AG09309 (cell line): ENCODE measurements at regions not wholly inside any gene's neighbourhood (a gene's known extent, or its start where the extent isn't known, plus 50 kb on each side); places are given as distances from the start of the nearest gene placed in this dataset.

ENCODE experiments used
- DNase-seq: peaks from one replicate; pipeline ENCODE4 v3.0.0-alpha.2; 2010; ENCODE audit warnings: low read depth
- H3K4me3 ChIP-seq: 2 replicates; pipeline ENCODE4 v1.5.1; 2011; ENCODE audit warnings: mild to moderate bottlenecking, low read depth, low read length, moderate library complexity; ENCODE audit not compliant: control insufficient read depth
- CTCF ChIP-seq: IDR thresholded peaks from 2 replicates; pipeline ENCODE4 v1.5.1; 2011; ENCODE audit warnings: mild to moderate bottlenecking, low read depth, low read length, inconsistent platforms; ENCODE audit not compliant: insufficient read depth, control insufficient read depth; ENCODE audit errors: missing control alignments

DNA sequence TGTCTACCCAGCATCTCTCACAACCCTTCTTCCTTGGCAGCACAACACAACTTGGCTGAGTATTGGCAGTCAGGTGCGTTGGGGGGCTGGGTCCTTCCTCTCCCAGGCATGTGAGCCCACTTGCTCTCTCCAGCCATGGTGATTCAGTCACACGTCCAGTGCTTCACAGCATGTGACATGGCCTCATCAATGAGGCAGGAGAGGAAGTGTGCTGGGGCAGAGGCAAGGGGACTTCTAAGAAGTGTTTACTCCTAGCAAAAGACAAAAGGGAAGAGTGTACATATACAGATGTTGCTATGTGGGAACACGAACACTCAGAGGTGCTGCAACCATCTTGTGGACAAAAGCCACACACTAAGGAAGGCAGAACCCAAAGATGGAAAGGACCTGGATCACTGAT, 380.8 kb downstream of the FBXW7 start:
- no peak for TF ChIP-seq CTCF
- no peak overlapping the region for H3K4me3 ChIP-seq
- DNase-seq, result no peak

DNA sequence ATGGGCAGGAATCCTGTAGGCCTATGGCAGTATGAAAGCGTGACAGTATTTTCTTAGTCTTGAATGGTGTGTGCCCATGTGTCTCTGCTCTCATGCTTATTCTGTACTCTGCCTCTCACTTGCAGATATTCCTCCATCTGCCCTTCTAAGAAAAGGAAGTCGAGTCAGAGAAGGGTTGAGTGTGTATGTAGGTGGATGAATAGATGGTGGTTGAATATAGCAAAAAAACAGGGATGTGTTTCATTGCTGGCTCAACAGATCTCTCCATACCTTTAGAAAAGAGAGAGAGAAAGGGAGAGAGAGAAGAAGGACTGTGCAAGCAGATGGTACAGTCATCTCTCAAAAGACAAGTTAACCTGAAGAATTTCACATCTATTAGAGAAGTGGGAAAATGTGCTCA, 381.5 kb downstream of the FBXW7 start:
- no peak overlapping the region for H3K4me3 ChIP-seq
- no peak for DNase-seq
- no peak for TF ChIP-seq CTCF

- no peak for DNase-seq
- no peak for TF ChIP-seq CTCF
- H3K4me3 ChIP-seq, result no peak overlapping the region
Measured at GRCh38 chr4:152153476-152154270, 382.2 kb downstream of the FBXW7 start.

DNA sequence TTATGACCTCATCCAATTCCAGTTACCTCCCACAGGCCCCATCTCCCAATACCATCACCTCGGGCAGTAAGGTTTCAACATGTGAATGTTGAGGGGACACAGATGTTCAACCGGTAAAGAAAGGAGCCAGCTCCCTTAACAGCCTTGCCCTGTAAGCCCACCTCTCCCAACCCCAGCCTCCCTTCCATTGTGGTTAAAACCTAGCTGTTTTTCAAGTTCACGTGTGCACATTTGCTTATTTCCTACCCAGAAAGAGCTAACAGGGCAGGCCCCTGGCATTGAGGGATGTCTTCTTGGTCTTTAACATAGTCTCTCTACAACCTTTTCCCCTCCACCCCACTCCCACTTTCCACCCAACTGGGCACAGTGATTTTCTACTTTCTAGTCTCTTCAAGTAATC, 385.7 kb downstream of the FBXW7 start:
- H3K4me3 ChIP-seq, result no peak overlapping the region
- TF ChIP-seq CTCF, result no peak
- no peak for DNase-seq

DNA sequence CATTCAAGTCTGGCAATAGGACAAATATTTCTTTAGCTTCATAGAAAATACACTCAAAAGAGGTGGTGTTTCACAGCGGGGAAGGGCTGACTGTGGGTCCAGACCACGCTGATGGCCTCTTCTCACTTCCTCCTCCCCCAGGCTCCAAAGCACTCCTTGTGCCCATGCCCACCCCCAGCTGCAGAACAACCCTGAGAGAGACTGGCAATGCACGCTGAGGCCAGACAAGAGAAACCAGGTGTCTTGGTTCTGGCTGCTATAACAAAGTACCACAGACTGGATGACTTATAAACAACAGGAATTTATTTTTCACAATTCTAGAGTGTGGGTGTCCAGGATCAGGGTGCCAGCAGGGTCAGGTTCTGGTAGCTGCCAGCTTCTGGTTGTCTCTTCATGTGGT, 386.1 kb downstream of the FBXW7 start:
- H3K4me3 ChIP-seq, result no peak overlapping the region
- no peak for DNase-seq
- TF ChIP-seq CTCF, result no peak

GRCh38 chr4:152148057-152148456, 387.2 kb upstream of the GATB start:
- H3K4me3 ChIP-seq, result no peak overlapping the region
- DNase-seq, result no peak
- no peak for TF ChIP-seq CTCF
